GM12878 (cell line): ENCODE measurements at regions not wholly inside any gene's neighbourhood (a gene's known extent, or its start where the extent isn't known, plus 50 kb on each side); places are given as distances from the start of the nearest gene placed in this dataset.

Experiments
- DPF2 ChIP-seq: fragments of 450-650 bp; IDR thresholded peaks from 2 replicates; pipeline ENCODE4 v1.6.1; 2017; ENCODE audit warnings: mild to moderate bottlenecking
- TF ChIP-seq, protein P1 (sequence below): fragments of 450-650 bp; formaldehyde crosslinking; IDR thresholded peaks from 2 replicates; pipeline ENCODE4 v1.5.0; 2022; ENCODE audit warnings: mild to moderate bottlenecking, missing genetic modification characterization
- TF ChIP-seq, protein P2 (sequence below): IDR thresholded peaks from 2 replicates; pipeline ENCODE4 v1.6.1; 2012; ENCODE audit warnings: improper control_type of control experiment, low read depth, low read length; ENCODE audit not compliant: insufficient replicate concordance

DNA sequence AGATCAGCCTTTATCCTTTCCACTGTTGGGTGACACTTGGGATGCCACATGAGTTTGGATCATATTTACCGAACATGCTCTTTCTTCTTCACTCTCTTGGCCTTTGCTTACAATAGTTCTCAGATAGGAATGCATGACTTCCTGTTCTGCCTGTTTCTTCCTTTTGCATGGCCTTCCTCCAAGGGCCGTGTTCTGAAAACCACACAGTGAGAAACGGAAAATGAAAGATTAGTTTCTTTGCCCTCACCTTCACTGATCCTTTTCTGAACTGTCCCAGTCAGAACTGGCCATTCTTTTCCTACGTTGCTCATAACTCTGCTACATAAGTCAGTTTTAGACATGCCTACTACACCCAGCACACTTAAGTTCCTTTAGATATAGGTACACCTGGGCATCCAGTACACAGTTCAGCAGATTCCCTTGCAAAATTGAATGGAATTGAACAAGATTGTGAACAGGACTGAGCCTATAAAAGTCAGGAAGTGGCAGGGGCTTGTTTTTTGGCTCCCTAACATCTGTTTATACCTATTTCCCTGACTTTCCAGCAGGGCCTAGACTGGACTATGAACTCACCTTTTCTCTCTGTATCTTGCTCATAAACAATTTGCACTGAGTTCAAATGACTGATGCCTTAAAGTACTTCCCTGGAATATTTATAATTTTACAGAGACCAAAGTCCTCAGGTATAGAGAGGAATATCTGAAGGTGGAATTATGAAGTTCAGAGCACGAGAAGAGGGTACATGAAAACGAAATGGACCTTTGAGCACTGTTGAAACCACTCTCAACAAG lies 186.4 kb upstream of the ST6GAL2 start (continued):
- TF ChIP-seq, protein P1, sequence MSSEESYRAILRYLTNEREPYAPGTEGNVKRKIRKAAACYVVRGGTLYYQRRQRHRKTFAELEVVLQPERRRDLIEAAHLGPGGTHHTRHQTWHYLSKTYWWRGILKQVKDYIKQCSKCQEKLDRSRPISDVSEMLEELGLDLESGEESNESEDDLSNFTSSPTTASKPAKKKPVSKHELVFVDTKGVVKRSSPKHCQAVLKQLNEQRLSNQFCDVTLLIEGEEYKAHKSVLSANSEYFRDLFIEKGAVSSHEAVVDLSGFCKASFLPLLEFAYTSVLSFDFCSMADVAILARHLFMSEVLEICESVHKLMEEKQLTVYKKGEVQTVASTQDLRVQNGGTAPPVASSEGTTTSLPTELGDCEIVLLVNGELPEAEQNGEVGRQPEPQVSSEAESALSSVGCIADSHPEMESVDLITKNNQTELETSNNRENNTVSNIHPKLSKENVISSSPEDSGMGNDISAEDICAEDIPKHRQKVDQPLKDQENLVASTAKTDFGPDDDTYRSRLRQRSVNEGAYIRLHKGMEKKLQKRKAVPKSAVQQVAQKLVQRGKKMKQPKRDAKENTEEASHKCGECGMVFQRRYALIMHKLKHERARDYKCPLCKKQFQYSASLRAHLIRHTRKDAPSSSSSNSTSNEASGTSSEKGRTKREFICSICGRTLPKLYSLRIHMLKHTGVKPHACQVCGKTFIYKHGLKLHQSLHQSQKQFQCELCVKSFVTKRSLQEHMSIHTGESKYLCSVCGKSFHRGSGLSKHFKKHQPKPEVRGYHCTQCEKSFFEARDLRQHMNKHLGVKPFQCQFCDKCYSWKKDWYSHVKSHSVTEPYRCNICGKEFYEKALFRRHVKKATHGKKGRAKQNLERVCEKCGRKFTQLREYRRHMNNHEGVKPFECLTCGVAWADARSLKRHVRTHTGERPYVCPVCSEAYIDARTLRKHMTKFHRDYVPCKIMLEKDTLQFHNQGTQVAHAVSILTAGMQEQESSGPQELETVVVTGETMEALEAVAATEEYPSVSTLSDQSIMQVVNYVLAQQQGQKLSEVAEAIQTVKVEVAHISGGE (CRISPR knock-in tag) = no peak
- TF ChIP-seq DPF2 = no peak
- TF ChIP-seq, protein P2, sequence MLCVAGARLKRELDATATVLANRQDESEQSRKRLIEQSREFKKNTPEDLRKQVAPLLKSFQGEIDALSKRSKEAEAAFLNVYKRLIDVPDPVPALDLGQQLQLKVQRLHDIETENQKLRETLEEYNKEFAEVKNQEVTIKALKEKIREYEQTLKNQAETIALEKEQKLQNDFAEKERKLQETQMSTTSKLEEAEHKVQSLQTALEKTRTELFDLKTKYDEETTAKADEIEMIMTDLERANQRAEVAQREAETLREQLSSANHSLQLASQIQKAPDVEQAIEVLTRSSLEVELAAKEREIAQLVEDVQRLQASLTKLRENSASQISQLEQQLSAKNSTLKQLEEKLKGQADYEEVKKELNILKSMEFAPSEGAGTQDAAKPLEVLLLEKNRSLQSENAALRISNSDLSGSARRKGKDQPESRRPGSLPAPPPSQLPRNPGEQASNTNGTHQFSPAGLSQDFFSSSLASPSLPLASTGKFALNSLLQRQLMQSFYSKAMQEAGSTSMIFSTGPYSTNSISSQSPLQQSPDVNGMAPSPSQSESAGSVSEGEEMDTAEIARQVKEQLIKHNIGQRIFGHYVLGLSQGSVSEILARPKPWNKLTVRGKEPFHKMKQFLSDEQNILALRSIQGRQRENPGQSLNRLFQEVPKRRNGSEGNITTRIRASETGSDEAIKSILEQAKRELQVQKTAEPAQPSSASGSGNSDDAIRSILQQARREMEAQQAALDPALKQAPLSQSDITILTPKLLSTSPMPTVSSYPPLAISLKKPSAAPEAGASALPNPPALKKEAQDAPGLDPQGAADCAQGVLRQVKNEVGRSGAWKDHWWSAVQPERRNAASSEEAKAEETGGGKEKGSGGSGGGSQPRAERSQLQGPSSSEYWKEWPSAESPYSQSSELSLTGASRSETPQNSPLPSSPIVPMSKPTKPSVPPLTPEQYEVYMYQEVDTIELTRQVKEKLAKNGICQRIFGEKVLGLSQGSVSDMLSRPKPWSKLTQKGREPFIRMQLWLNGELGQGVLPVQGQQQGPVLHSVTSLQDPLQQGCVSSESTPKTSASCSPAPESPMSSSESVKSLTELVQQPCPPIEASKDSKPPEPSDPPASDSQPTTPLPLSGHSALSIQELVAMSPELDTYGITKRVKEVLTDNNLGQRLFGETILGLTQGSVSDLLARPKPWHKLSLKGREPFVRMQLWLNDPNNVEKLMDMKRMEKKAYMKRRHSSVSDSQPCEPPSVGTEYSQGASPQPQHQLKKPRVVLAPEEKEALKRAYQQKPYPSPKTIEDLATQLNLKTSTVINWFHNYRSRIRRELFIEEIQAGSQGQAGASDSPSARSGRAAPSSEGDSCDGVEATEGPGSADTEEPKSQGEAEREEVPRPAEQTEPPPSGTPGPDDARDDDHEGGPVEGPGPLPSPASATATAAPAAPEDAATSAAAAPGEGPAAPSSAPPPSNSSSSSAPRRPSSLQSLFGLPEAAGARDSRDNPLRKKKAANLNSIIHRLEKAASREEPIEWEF = no peak
